ENCODE measurements at regions not wholly inside any gene's neighbourhood (a gene's known extent, or its start where the extent isn't known, plus 50 kb on each side); places are given as distances from the start of the nearest gene placed in this dataset.
"Not testable (repeated sequence)": the region's sequence is repeated elsewhere in the genome, so short reads cannot be mapped to it uniquely, and the experiment has no call there.

GRCh38 chr9:6160579-6160978, 55.0 kb upstream of the IL33 start:
- no peak for DNase-seq

GRCh38 chr9:6153425-6153824, 62.2 kb upstream of the IL33 start:
- Histone ChIP-seq H3K9me3 (ENCODE audit: control insufficient read depth, low read length) (no peaks in the 10 kb centered on the region), H3K27me3 (replicated peaks; ENCODE audit: control insufficient read depth, insufficient read depth, low read length, poor library complexity, severe bottlenecking) (no peaks in the 10 kb centered on the region), H3K4me3 (ENCODE audit: insufficient read depth, low read depth, low read length, poor library complexity, severe bottlenecking) (no peak overlapping the region), H3K4me1 (ENCODE audit: control insufficient read depth, insufficient read depth, low read length, poor library complexity, severe bottlenecking) (no peaks in the 10 kb centered on the region), H3K27ac (ENCODE audit: insufficient read depth, low read length, poor library complexity, severe bottlenecking) (no peak overlapping the region), H3K36me3 (ENCODE audit: control insufficient read depth, insufficient read depth, low read length) (no peaks in the 10 kb centered on the region)
- no peak for DNase-seq

More at GRCh38 chr9:6160579-6160978, 55.0 kb upstream of the IL33 start:
- Histone ChIP-seq H3K4me3 (ENCODE audit: insufficient read depth, low read depth, low read length, poor library complexity, severe bottlenecking) (no peak overlapping the region), H3K27me3 (replicated peaks; ENCODE audit: control insufficient read depth, insufficient read depth, low read length, poor library complexity, severe bottlenecking) (no peaks in the 10 kb centered on the region), H3K36me3 (ENCODE audit: control insufficient read depth, insufficient read depth, low read length) (no peaks in the 10 kb centered on the region), H3K4me1 (ENCODE audit: control insufficient read depth, insufficient read depth, low read length, poor library complexity, severe bottlenecking) (no peaks in the 10 kb centered on the region), H3K9me3 (ENCODE audit: control insufficient read depth, low read length) (no peaks in the 10 kb centered on the region), H3K27ac (ENCODE audit: insufficient read depth, low read length, poor library complexity, severe bottlenecking) (no peak overlapping the region)

DNA sequence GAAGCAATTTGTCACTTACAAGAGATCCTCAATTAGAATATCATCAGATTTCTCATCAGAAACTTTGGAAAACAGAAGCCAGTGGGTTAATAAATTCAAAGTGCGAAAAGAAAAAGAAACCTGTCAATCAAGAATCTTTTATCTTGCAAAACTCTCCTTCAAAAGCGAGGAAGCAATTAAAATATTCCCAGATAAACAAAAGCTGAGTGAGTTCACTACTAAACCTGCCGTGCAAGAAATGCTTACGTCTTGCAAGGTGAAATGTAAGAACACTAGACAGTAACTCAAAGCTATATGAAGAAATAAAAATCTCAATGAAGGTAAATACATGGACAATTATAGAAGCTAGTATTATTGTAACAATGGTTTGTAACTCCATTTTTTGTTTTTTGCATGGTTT, 62.8 kb upstream of the IL33 start:
- H3K4me3 ChIP-seq (ENCODE audit: insufficient read depth, low read depth, low read length, poor library complexity, severe bottlenecking) = no peak overlapping the region
- H3K4me1 ChIP-seq (ENCODE audit: control insufficient read depth, insufficient read depth, low read length, poor library complexity, severe bottlenecking) = no peaks in the 10 kb centered on the region
- no peaks in the 10 kb centered on the region for H3K9me3 ChIP-seq (ENCODE audit: control insufficient read depth, low read length)
- H3K27ac ChIP-seq (ENCODE audit: insufficient read depth, low read length, poor library complexity, severe bottlenecking) = no peak overlapping the region
- no peaks in the 10 kb centered on the region for H3K27me3 ChIP-seq (replicated peaks; ENCODE audit: control insufficient read depth, insufficient read depth, low read length, poor library complexity, severe bottlenecking)
- DNase-seq = no peak
- no peaks in the 10 kb centered on the region for H3K36me3 ChIP-seq (ENCODE audit: control insufficient read depth, insufficient read depth, low read length)

GRCh38 chr9:6150483-6150882, 65.1 kb upstream of the IL33 start:
- no peaks in the 10 kb centered on the region for H3K27me3 ChIP-seq (replicated peaks; ENCODE audit: control insufficient read depth, insufficient read depth, low read length, poor library complexity, severe bottlenecking)
- no peak overlapping the region for H3K27ac ChIP-seq (ENCODE audit: insufficient read depth, low read length, poor library complexity, severe bottlenecking)
- no peaks in the 10 kb centered on the region for H3K9me3 ChIP-seq (ENCODE audit: control insufficient read depth, low read length)
- H3K36me3 ChIP-seq (ENCODE audit: control insufficient read depth, insufficient read depth, low read length) = no peaks in the 10 kb centered on the region
- H3K4me3 ChIP-seq (ENCODE audit: insufficient read depth, low read depth, low read length, poor library complexity, severe bottlenecking) = no peak overlapping the region
- no peak for DNase-seq
- no peaks in the 10 kb centered on the region for H3K4me1 ChIP-seq (ENCODE audit: control insufficient read depth, insufficient read depth, low read length, poor library complexity, severe bottlenecking)

GRCh38 chr9:6149315-6149714, 66.3 kb upstream of the IL33 start:
- Histone ChIP-seq H3K4me3 (ENCODE audit: insufficient read depth, low read depth, low read length, poor library complexity, severe bottlenecking) (no peak overlapping the region), H3K27me3 (replicated peaks; ENCODE audit: control insufficient read depth, insufficient read depth, low read length, poor library complexity, severe bottlenecking) (no peaks in the 10 kb centered on the region), H3K4me1 (ENCODE audit: control insufficient read depth, insufficient read depth, low read length, poor library complexity, severe bottlenecking) (no peaks in the 10 kb centered on the region), H3K9me3 (ENCODE audit: control insufficient read depth, low read length) (no peaks in the 10 kb centered on the region), H3K27ac (ENCODE audit: insufficient read depth, low read length, poor library complexity, severe bottlenecking) (no peak overlapping the region), H3K36me3 (ENCODE audit: control insufficient read depth, insufficient read depth, low read length) (no peaks in the 10 kb centered on the region)
- no peak for DNase-seq

DNA sequence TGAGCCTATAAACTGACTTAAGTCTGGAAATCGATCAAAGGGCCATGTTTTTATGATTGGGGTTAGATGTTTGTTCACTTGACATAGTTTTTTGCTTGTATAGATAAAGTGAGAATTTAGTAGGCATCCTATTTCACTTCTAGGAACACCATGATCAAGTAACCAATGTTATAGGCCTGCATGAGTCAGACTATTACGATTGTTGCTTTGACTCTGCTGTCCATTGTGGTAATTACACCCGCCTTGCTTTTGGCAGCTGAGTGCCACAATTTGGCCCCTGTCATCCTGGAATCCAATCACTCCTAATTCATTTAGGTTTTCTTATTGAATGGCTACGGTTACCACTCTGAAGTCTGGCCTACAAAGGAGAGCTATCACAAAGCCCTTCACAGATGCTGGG, 67.8 kb upstream of the IL33 start:
- no peaks in the 10 kb centered on the region for H3K4me1 ChIP-seq (ENCODE audit: control insufficient read depth, insufficient read depth, low read length, poor library complexity, severe bottlenecking)

GRCh38 chr9:6144947-6145346, 70.7 kb upstream of the IL33 start:
- Histone ChIP-seq H3K9me3 (ENCODE audit: control insufficient read depth, low read length) (no peaks in the 10 kb centered on the region), H3K27me3 (replicated peaks; ENCODE audit: control insufficient read depth, insufficient read depth, low read length, poor library complexity, severe bottlenecking) (no peaks in the 10 kb centered on the region), H3K36me3 (ENCODE audit: control insufficient read depth, insufficient read depth, low read length) (no peaks in the 10 kb centered on the region), H3K27ac (ENCODE audit: insufficient read depth, low read length, poor library complexity, severe bottlenecking) (no peak overlapping the region), H3K4me3 (ENCODE audit: insufficient read depth, low read depth, low read length, poor library complexity, severe bottlenecking) (no peak overlapping the region), H3K4me1 (ENCODE audit: control insufficient read depth, insufficient read depth, low read length, poor library complexity, severe bottlenecking) (no peaks in the 10 kb centered on the region)
- DNase-seq = no peak

More for the DNA sequence above, 67.8 kb upstream of the IL33 start:
- no peak overlapping the region for H3K27ac ChIP-seq (ENCODE audit: insufficient read depth, low read length, poor library complexity, severe bottlenecking)
- no peaks in the 10 kb centered on the region for H3K9me3 ChIP-seq (ENCODE audit: control insufficient read depth, low read length)
- no peaks in the 10 kb centered on the region for H3K36me3 ChIP-seq (ENCODE audit: control insufficient read depth, insufficient read depth, low read length)
- H3K27me3 ChIP-seq (replicated peaks; ENCODE audit: control insufficient read depth, insufficient read depth, low read length, poor library complexity, severe bottlenecking) = no peaks in the 10 kb centered on the region
- H3K4me3 ChIP-seq (ENCODE audit: insufficient read depth, low read depth, low read length, poor library complexity, severe bottlenecking) = no peak overlapping the region
- DNase-seq = no peak

DNA sequence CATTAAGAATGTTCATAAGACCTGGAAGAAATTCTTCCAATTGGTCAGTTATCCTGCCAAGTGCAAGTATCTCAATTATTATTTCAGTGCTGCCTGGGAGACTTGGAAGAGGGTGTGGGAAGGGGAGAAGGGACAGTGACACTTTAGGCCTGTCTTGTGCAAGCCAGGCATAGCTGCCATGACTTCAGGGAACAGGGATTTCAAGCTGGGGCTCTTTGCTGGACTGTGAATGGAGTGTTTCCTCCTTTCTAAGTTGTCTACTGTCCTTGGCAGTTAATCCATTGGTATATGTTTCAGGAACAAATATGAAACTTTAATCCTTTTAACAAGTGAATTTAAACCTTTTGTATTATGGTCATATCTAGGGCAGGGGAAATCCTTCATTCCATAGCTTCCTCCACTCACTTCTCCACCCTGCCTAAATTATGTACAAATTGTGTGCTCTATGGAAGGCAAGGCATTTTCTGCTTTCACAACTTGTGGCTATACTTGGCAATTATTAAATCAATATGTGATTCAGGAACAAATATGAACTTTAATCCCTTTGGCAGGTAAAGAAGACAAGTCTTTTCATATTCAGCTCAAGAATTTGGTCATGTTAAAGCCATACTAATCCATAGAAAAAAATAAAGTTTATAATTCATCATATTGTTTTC, 72.7 kb upstream of the IL33 start:
- H3K27ac ChIP-seq (ENCODE audit: insufficient read depth, low read length, poor library complexity, severe bottlenecking) = no peak overlapping the region
- H3K36me3 ChIP-seq (ENCODE audit: control insufficient read depth, insufficient read depth, low read length) = no peaks in the 10 kb centered on the region
- H3K9me3 ChIP-seq (ENCODE audit: control insufficient read depth, low read length) = no peaks in the 10 kb centered on the region
- no peaks in the 10 kb centered on the region for H3K4me1 ChIP-seq (ENCODE audit: control insufficient read depth, insufficient read depth, low read length, poor library complexity, severe bottlenecking)
- no peak for DNase-seq
- no peak overlapping the region for H3K4me3 ChIP-seq (ENCODE audit: insufficient read depth, low read depth, low read length, poor library complexity, severe bottlenecking)
- no peaks in the 10 kb centered on the region for H3K27me3 ChIP-seq (replicated peaks; ENCODE audit: control insufficient read depth, insufficient read depth, low read length, poor library complexity, severe bottlenecking)

DNA sequence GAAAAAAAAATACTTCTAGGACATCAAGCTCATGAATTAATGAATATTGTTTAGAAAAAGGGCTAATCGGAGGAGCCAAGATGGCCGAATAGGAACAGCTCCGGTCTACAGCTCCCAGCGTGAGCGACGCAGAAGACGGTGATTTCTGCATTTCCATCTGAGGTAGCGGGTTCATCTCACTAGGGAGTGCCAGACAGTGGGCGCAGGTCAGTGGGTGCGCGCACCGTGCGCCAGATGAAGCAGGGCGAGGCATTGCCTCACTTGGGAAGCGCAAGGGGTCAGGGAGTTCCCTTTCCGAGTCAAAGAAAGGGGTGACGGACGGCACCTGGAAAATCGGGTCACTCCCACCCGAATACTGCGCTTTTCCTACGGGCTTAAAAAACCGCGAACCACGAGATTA, 79.8 kb upstream of the IL33 start:
- H3K27me3 ChIP-seq (replicated peaks; ENCODE audit: control insufficient read depth, insufficient read depth, low read length, poor library complexity, severe bottlenecking); H3K4me1 ChIP-seq (ENCODE audit: control insufficient read depth, insufficient read depth, low read length, poor library complexity, severe bottlenecking); H3K27ac ChIP-seq (ENCODE audit: insufficient read depth, low read length, poor library complexity, severe bottlenecking); H3K9me3 ChIP-seq (ENCODE audit: control insufficient read depth, low read length); H3K36me3 ChIP-seq (ENCODE audit: control insufficient read depth, insufficient read depth, low read length); H3K4me3 ChIP-seq (ENCODE audit: insufficient read depth, low read depth, low read length, poor library complexity, severe bottlenecking); DNase-seq: not testable (repeated sequence)

DNA sequence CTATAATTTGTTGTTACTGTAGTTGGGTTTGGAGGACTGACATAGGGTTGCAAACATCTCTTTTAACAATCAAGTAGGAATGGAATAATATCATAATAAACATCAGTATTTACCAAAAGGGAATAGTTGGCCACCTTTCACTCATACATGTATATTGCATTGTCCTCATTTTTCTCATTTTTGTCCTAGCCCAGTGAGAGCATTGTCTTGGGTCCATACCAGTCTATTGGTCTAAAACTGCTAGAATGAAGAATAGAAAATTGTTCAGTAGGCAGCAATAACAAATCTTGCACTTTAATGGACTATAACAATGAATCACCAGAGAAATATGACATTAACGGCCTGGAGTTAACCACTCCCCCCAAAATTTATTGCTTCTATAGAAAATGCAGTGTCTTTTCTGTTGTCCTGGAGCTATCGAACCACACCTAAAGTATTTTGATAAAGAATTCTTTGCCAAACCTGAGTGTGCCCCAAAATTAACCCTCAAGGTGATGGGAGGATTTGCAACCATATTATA, 80.9 kb upstream of the IL33 start:
- DNase-seq = no peak
- H3K27ac ChIP-seq (ENCODE audit: insufficient read depth, low read length, poor library complexity, severe bottlenecking) = no peak overlapping the region
- H3K4me1 ChIP-seq (ENCODE audit: control insufficient read depth, insufficient read depth, low read length, poor library complexity, severe bottlenecking) = no peaks in the 10 kb centered on the region
- H3K9me3 ChIP-seq (ENCODE audit: control insufficient read depth, low read length) = no peaks in the 10 kb centered on the region
- H3K36me3 ChIP-seq (ENCODE audit: control insufficient read depth, insufficient read depth, low read length) = no peaks in the 10 kb centered on the region
- H3K4me3 ChIP-seq (ENCODE audit: insufficient read depth, low read depth, low read length, poor library complexity, severe bottlenecking) = no peak overlapping the region
- no peaks in the 10 kb centered on the region for H3K27me3 ChIP-seq (replicated peaks; ENCODE audit: control insufficient read depth, insufficient read depth, low read length, poor library complexity, severe bottlenecking)
